GM19463 (cell line): ENCODE measurements at regions not wholly inside any gene's neighbourhood (a gene's known extent, or its start where the extent isn't known, plus 50 kb on each side); places are given as distances from the start of the nearest gene placed in this dataset.

ENCODE experiments used
- ATAC-seq: cut with Tn5 transposase; IDR thresholded peaks from one replicate; pipeline ENCODE4 v1.9.1; 2021; ENCODE audit warnings: mild to moderate bottlenecking, moderate library complexity; ENCODE audit not compliant: unreplicated experiment

DNA sequence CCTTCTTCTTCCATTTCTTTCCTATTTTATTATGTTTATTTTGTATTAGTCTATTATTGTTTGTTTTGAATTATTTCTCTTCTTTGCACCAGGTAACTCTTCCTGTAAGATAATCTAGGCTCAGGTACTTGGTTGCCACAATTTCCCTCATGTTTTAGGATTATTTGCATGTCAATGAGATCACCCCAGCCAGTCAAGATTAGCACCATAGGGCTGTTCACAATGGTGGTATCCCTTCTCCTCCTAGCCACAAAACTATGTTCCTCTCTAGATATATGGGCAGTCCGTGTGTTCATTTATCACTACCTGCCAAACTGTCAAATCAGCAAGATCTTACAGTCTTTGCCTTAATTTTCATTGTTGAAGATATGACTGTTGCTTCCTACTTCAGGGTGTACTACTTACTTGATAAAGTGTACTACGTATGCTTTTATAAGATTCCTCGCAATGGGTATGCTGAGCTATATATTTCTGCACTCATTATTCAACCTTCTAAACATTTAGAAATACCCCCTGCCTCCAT lies 1536.2 kb downstream of the PLA2G4A start:
- ATAC-seq = no peak

DNA sequence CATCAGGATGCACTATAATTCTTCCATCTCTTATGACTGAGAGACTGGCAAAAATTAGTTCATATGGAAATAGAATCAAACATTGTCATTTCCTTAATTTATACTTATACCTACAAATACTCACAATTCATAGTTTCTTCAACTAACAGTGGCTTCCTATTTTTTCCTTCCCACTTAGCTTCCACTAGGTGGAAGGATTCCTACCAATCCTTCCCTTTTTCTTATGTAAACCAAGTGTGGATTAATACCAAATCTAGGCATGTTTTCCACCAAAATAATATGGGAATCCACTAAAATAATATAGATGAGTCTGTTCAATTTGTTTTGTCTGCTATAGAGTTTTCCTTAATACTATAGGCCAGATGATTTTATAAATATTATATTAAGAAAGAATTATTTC lies 1537.1 kb downstream of the PLA2G4A start:
- no peak for ATAC-seq

DNA sequence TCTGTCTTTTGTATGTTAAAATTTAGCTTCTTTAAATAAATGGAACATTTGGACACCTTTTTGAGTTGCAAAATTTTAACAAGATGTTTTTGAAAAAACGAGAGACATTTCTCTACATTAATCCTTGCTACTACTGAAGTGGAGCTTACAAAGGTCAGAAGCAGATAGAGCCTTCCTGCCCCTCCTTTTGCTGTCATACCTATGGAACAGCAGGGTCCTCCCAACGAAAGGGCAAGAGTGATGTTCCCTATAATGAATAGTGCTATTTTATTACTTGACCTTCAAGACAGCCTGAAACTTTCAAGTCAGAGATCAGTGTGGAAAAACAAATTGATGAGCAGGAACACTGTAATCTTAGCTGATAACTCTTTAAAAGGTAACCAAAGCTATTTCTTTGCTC lies 1538.9 kb downstream of the PLA2G4A start:
- no peak for ATAC-seq

DNA sequence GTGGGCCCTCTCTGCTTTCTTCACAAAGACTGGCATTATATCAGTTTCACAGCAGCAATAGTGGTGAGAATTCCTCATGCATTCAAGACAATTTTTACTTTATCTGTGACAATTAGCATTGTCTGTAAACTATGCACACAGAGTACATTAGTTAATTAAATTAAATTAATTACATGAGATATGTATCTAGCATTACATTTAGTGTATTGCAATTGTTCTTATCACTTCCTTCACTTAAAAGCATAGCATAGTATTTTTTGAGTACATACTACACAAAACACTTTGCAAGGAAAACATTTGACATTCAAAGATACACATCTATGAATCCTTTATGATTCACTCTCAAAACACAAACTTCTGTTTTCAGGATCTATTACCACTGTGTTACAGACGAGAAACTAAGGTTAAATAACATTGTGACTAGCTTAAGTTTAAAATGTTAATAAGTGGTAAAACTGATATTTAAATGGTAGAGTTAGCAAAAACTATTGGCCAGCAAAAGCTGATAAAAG lies 1542.6 kb downstream of the PLA2G4A start:
- no peak for ATAC-seq

DNA sequence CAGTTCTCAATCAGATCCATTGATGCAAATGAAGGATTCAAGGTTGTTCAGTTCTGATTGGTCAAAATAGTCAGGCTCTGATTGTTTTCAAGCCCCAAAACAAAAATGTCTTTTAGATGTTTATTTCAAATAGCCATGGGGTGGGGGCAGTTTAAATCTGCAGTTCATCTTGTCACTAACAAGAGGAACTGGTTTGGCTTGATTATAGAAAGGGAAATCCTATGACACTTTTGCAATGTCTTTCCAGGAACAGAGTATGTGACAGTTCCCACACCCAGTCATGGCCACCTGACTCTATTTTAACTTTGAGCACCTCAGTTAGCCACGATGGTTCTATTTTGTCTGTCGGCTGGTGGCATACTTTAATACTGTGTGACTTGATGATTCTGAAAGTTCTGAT lies 1544.1 kb downstream of the PLA2G4A start:
- ATAC-seq = no peak

DNA sequence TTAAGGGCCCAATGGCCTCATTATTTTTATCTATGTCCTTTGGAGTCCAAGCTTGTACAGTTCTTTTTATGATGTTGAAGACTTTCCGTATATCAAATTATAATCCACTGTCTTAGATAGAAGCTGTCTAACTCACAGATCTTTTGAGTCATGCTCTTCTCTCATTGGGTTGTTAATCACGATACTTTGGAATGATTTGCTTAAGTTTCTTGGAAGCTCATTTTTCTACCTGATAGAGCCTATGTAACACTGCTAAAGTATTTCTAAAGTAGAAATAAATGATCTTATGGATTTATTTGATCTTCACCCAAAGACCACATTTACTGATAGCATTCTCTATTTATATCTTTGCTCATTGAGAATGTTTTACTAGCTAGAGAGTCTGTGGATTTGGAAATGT lies 1554.1 kb downstream of the PLA2G4A start:
- ATAC-seq = no peak

DNA sequence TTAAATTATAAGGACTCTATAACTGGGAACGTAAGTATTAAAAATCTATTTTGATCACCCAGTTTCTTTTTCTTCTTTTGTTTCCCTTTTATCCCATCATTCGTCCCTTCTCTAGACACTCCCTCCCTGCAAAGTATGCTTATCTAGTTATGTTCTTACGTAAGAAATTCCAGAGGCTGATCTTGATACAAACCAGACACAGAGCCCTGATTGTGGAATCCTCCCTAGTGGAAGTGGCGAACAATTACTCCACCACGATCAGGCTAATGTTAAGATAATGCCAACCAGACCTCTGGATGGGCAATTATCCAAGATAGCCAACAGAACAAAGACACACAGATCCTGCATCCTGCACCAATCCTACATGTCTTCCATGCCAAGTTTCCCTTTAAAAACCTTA lies 1557.4 kb downstream of the PLA2G4A start:
- no peak for ATAC-seq

DNA sequence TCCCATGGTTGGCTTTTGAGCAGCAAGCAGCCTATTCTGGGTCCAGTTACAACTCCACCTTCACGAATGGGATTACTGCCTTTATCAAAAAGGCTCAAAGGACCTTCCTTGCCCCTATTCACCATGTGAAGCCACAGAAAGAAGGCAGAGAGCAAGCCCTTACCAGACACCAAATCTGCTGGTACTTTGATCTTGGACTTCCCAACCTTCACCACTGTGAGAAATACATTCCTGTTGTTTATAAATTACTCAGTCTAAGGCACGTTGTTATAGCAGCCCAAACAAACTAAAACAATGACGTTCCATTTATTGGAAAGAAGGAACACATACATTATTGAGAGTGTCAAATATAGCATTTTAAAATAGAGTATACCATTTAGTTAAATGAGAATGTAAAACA lies 1557.9 kb downstream of the PLA2G4A start:
- ATAC-seq = no peak

DNA sequence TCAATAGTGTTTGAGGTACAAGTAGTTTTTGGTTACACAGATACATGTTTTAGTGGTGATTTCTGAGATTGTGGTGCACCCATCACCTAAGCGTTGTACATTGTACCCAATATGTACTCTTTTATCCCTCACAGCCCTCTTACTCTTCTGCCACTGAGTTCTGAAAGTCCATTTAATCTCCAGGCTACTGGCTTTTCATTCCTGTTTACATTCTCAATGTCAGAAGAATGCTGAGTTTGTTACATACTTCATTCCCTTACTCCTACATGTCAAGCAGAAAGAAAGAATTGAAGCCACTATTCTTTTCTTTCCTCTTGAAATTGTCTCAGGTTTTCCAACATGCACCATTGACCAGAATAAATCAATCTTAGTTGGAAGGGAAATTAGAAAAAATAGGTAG lies 1565.9 kb downstream of the PLA2G4A start:
- no peak for ATAC-seq

DNA sequence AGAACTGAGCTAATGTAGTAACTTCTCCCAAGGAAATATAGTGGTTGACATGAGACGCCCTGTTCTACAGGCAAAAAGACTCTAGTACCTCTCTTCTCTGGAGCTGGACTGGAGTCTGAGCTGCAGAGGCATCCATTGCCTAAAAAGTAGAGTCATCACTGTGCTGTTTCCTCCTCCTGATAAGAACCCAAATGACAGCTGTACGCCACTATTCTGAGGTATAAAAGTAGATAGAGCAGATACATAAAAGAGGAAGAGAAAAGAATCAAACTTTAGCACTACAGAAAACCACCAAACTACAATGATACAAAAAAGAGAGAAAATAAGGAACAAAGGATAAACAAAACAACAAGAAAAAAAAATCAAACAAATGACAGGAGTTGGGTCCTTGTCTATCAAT lies 1568.8 kb downstream of the PLA2G4A start:
- ATAC-seq = no peak

DNA sequence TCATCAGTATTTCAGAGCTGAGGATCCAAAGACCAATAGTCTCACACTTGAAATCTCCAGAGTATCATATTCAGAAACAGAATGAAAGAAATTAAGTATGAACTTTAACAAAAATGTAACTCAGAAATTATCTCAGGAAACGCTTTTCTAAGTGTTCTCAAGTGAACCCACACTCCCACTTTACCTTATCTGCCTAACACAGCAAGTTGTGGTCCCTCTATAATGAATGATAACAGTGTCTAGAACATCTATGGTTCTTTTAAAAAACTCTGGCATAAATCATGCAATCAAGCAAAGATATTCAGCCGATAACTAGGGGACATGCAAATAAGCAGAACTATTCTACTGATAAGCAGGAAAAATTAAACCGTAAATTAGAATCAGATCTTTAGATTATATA lies 1574.2 kb downstream of the PLA2G4A start:
- no peak for ATAC-seq

DNA sequence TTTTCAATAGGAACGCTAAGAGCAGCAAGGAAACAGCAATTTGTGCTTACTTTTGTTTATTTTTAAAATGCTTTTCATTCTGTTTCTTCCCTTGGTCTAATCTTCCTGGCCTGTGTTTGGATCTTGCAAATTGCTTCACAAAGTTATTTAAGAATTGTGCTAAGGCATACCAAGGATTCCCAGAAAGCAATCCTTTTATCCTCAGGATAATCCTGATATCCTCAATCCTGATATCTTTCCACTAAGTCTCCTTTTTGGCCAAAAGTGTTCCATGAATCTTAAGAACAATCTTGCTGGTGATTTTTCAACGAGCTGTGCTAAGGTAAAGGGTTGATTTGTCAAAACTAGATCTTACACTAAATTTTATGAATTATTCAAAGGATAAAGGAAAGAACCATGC lies 1577.9 kb downstream of the PLA2G4A start:
- no peak for ATAC-seq

DNA sequence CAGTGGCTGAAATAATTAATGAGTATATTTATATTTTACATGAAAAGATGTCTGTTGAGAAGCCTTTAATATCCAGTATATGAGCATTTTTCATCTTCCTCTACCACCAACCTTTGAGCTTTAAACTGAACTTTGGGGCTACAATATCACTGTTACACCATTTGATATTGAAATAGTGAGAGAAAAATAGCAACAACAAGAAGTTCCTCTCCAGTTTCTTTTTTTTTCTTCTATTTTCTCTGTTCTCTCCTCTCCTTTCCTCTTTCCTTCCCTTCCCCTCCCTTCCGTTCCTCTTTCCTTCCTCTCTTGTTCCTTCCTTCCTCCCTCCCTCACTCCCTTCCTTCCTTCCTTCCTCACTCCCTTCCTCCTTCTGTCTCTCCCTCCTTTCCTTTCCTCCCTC lies 1591.4 kb downstream of the PLA2G4A start:
- ATAC-seq = no peak

DNA sequence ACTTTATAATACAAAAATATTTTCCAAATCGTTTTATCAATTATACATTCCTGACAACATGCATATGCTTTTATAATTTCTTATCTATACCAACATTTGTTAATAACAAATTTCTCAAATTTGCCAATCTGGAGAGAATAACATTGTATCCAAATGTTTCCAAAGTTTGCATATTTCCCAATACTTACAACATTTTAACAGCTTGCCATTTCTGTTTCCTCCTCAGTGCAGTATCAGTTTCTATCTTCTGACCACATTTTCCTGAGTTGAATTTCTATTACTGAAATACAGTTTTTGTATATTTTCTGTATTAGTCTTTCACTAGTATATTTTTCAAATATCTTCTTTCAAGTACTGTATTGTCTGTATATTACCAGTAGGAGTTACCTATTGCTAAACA lies 1594.3 kb downstream of the PLA2G4A start:
- ATAC-seq = no peak

DNA sequence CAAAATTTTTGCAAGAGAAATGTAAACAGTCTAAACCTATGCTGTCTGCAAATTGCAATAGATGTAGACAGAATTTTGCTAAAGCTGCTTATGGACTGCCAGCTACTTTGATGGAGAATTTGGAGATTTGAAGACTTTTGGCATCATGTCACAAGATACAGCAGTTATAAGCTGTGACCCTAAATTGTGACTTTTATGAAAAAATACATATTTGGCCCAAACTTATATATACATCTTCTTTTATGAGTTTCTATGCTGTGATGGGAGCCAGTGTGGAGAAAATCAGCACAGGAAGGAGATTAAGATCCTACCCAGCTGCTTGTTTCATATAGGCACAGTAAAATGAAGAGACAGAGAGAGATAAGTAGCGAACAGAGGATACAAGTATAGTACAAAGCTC lies 1595.4 kb downstream of the PLA2G4A start:
- no peak for ATAC-seq

DNA sequence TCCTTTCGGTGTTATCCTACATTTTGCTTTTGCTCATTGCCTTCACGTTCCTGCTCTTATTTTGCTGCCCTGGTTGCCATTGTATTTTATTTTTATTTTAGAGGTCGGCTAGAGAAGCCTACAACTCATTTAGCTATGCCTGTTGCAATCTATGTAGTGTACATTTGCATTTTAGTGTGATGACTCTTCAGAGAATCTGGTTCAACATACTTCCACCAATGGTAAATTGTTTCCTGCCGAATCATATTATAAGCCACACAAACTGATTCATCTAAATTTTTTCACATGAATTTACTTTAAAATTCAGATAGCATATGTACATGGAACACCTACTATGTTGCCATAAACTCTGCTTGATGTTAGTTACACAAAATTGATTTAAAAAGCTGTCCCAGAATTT lies 1596.9 kb downstream of the PLA2G4A start:
- no peak for ATAC-seq

DNA sequence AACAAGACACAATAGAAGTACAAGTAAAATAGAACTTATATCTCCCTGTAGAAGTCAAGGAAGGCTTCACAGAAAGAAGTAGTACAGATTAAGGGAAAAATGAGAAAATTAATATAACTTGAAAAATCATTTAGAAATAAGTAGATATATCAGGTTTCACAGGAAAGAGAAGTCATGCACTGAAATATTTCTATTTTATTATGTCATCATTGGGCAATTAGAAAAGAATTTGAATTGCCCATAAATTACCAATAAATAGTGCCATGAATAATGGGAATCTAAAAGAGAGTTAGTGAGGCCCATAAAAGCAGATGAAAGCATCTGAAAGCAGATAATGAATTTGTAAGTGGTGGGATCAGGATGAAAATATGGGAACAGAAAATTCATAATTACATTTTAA lies 1597.8 kb downstream of the PLA2G4A start:
- ATAC-seq = no peak

DNA sequence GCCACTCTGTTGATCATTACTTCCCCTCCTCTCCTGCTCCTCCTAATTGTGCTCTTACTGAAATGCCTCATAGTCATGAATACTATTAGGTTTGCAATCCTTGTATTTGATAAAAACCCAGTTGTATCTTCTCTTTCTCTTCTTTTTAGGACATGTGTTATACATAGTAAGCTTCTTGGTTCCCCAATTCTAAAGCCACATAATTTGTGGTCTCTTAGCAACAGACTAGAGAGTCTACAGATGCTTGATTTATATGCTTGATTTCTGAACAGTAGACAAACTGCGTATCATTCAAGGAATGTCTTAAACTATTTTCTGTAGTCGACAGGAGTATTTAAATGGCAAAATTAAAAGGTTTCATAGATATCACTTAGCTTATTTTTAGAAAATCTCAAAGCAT lies 1598.9 kb downstream of the PLA2G4A start:
- no peak for ATAC-seq

DNA sequence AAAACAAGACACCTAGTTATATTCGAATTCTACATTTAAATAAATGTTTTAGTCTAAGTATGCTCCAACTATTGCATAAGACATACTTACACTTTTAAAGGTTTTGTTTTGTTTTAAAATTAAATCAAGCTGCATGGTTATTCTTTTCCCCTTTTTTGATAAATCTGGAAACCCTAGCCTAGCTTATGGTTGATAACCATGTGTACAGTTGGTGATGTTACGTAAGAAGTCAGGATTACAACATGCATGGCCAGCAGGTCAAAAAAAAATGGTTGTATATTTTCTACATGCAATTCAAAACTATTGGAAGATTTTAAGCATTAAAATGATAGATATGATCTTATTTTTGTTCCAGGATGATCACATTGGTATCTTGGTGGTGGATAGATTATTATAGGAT lies 1600.6 kb downstream of the PLA2G4A start:
- ATAC-seq = no peak

DNA sequence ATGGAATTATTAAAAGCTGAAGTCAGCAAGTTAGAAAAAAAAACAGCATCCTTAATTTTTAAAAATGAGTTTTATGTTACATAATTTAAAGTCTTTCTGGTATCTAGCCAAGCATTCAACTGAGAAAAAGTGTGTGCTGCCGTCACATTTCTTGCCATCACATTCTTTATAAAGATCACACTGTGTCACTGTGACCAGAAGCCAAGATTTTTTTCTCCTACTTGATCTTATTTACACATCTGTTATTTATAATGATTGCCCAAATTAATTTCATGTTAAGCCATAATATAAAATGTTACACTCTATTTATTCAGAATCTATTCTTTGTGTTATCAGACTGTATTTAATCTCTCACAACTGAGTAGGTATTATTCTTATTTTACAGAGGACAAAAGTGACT lies 1603.7 kb downstream of the PLA2G4A start:
- no peak for ATAC-seq

DNA sequence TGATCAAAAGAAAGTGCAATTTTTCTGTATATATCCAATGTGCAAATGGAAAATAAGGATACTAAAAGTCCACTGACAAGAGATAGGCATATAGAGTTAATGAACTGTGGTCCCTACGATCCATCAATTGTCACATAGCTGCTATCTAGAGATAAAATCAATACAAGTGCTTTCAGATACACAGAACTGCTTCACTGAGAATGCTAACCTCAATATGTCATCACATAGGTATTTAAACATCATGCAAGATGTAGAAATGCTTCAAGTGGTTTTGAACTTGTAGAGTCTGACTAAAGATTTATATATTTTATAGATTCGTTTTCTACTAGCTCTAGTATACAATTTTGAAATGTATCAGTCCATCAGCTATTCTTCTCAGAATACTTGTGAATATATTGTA lies 1604.7 kb downstream of the PLA2G4A start:
- ATAC-seq = no peak

DNA sequence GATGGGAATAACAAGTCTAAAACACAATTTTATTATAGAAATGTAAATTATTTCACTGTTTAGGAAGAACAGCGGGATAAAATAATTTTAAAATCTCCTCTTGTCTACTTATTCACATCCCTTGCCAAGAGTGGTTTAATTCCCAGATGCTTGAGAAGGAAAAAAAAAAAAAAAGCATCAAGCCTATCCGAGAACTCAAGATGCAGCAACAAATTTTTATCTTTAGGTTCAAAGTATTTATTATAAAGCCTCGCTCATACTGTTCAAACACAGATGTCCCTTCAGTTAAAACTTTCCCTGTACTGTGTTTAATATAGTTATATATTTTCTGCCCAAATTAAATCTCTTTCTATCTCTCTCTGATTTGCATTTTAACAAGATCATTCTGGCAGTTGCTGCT lies 1615.8 kb downstream of the PLA2G4A start:
- no peak for ATAC-seq

DNA sequence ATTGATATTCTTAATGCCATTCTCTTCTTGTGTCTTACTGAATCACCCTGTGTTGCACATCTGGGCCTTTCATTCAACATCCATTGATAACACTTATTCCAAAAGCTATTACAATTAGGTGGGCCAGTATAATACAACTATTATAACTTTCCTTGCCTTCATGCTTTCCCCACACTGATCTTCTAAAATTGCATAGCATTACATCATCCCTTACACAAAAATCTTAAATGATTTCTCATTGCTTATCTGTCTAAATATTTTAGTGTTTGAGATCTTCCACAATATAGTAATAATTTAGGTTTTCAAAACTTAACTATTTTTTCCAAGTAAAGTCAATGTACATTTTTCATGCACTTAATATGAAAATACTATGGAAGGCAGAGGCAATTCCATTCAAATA lies 1634.1 kb downstream of the PLA2G4A start:
- no peak for ATAC-seq

DNA sequence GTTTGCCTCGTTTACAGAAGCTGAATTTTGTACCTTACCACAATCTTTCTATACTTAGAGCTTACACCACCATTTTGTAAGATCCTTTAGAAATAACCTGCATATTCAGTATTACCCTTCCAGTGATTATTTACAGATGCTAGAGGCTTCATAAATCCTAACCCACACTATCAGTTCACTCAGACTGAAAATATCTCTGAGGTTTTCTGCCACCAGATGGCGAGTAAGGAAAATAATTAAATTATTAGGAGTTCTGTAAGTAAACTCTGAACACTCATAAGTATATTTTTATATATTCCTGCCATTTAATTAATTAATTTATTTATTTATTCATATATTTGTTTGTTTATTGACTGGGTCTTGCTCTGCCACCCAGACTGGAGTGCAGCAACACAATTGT lies 1635.2 kb downstream of the PLA2G4A start:
- no peak for ATAC-seq
